ENCODE measurements at regions not wholly inside any gene's neighbourhood (a gene's known extent, or its start where the extent isn't known, plus 50 kb on each side); places are given as distances from the start of the nearest gene placed in this dataset.

DNA sequence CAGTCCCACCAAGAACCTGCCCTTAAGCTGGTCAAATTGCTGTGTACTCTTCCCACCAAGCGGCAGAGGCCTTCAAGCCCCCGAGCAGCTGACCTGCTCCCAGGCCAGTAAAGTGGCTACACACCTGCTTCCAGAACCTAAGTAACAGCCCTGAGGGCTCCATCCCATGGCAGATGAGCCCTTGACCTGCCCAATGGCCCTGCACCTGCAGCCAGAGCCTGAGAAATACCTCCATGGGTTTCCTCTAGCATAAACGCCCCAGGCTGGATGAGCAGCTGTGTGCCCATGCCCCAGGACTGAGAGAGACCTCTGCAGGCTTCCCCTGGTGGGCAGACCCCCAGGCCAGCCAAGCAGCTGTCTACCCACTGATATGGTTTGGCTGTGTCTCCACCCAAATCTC is 123.0 kb upstream of the LAMA2 start:
- H3K4me3 ChIP-seq (ENCODE audit: low read depth, low read length): no peak overlapping the region
- no peak for DNase-seq (ENCODE audit: low read depth)
- TF ChIP-seq, protein P1, sequence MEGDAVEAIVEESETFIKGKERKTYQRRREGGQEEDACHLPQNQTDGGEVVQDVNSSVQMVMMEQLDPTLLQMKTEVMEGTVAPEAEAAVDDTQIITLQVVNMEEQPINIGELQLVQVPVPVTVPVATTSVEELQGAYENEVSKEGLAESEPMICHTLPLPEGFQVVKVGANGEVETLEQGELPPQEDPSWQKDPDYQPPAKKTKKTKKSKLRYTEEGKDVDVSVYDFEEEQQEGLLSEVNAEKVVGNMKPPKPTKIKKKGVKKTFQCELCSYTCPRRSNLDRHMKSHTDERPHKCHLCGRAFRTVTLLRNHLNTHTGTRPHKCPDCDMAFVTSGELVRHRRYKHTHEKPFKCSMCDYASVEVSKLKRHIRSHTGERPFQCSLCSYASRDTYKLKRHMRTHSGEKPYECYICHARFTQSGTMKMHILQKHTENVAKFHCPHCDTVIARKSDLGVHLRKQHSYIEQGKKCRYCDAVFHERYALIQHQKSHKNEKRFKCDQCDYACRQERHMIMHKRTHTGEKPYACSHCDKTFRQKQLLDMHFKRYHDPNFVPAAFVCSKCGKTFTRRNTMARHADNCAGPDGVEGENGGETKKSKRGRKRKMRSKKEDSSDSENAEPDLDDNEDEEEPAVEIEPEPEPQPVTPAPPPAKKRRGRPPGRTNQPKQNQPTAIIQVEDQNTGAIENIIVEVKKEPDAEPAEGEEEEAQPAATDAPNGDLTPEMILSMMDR (IDR thresholded peaks at IDR 0.05; ENCODE audit: control insufficient read depth, extremely low read depth, insufficient read depth): no peak

DNA sequence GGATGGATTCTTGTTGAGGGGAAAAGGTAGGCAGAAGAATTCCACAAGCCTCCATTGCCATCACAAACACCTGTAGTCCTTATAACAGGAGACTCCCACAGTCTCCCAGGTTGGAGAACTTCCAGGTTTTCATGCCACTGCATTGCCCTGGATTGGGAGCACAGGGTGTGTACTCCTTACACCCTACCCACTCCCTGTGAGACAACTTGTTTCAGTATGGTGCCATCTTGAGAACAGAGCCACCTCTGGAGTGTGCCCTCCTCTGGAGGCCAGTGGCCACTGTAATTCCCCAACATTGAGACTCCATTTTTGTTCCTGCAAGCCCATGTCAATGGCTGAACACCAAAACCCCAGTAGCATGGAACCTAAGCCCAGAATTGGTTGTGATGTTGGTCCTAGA is 123.5 kb upstream of the LAMA2 start:
- TF ChIP-seq, protein P1 (IDR thresholded peaks at IDR 0.05; ENCODE audit: control insufficient read depth, extremely low read depth, insufficient read depth): no peak
- H3K4me3 ChIP-seq (ENCODE audit: low read depth, low read length): no peak overlapping the region
- DNase-seq (ENCODE audit: low read depth): no peak

DNA sequence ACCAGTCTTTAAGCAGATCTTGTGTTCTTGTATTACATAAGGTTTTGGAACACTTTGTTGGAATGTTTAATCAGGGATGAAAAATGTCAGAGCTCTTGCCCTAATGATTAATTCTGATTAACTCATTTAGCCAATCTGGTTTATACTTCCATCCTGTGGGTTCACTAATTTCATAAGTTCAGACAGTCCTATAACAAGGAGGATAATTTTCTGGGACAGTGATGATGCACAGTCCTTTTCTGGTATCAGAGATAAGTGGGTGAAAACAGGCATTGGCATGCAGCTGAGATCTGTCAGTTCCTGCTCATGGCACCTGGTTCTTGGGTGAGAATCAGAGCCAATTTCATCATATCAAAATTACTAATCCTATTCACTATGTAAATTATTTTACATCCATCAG is 125.0 kb upstream of the LAMA2 start:
- TF ChIP-seq, protein P1 (IDR thresholded peaks at IDR 0.05; ENCODE audit: control insufficient read depth, extremely low read depth, insufficient read depth): no peak
- DNase-seq (ENCODE audit: low read depth): no peak
- no peak overlapping the region for H3K4me3 ChIP-seq (ENCODE audit: low read depth, low read length)

DNA sequence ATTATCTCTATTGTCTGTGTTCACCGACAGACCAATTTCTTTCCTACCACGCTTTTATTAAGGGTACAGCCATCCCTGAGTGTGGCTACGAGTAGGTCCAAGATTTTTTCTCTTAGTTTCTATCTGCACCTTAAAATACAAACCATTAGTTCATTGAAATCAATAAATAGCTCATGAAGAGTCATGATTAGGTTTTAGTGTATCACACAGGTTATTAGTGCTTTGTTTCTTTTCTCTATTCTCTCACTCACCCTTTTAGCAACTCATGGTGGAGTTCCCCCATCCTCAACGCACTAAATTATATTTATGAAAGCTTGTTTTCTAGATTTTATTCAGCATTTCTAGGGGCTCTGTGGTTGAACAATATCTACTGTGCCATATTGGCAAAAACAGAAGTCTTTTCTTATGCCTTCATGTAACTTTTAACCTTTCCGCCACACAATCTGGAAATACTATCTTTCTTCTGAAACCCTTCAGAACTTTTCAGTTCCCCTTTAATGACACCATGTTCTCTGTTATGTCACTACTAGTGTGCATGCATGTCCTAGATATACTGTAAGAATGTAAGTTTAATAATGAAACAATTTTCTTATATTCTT is 128.2 kb upstream of the LAMA2 start:
- no peak overlapping the region for H3K4me3 ChIP-seq (ENCODE audit: low read depth, low read length)
- TF ChIP-seq, protein P1 (IDR thresholded peaks at IDR 0.05; ENCODE audit: control insufficient read depth, extremely low read depth, insufficient read depth): no peak
- DNase-seq (ENCODE audit: low read depth): no peak

DNA sequence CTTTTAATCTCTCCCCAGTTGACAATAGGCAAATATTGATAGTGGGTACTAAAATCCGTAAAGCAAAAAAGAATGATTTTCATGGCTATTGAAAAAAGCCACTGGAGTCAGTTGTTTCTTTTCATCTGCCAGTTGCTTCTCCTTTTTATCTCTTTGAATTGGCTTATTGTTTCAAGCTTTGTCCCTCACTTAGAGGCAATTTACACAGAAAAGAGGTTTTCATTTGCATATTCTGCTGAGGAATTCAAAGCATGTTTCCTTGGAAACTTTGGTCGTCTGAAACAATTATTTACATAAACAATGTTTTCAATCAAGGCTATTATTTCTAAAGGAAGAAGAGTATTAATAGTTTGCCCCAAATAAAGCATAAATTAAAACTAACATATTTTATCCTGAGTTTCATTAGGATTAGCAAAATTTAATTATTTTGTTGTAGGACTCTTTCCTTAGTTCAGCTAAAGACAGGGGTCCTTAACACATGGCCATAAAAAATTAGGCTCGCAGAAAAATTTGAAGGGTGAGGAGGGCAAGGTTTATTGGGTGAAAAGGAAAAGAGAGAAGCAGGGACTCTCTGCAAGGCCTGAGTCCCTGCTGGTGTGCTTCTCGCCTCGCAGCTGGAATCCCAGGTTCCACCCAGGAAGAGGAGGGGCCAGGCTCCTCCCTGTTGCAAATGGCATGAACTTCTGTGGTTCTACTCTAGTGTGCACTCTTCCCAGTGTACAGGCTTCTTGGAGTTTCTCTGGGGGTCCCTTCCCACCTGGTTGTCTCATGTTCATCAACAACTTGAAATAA is 138.8 kb upstream of the LAMA2 start:
- no peak overlapping the region for H3K4me3 ChIP-seq (ENCODE audit: low read depth, low read length)
- no peak for DNase-seq (ENCODE audit: low read depth)
- TF ChIP-seq, protein P1 (IDR thresholded peaks at IDR 0.05; ENCODE audit: control insufficient read depth, extremely low read depth, insufficient read depth): no peak

DNA sequence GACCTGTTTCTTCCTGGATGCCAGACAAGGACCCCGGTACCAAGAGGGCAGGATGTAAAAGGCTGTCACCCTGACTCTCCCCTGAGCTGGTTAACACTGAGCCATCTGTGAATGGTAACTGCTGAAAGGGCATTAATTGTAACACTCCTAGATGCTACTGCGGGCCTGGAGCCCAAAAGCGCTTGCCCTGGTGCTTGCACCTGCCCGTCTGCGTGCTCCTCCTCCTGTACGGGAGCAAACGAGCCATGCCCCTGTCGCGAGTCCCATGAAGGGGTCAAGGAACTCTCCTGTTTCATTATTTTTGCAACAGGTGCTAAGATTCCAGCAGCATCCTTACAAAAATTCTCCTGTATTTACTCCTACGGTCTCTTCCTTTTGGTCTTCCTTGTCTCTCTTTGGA is 140.0 kb upstream of the LAMA2 start:
- no peak for DNase-seq (ENCODE audit: low read depth)
- no peak overlapping the region for H3K4me3 ChIP-seq (ENCODE audit: low read depth, low read length)
- TF ChIP-seq, protein P1 (IDR thresholded peaks at IDR 0.05; ENCODE audit: control insufficient read depth, extremely low read depth, insufficient read depth): no peak
